ENCODE measurements at regions not wholly inside any gene's neighbourhood (a gene's known extent, or its start where the extent isn't known, plus 50 kb on each side); places are given as distances from the start of the nearest gene placed in this dataset.

DNA sequence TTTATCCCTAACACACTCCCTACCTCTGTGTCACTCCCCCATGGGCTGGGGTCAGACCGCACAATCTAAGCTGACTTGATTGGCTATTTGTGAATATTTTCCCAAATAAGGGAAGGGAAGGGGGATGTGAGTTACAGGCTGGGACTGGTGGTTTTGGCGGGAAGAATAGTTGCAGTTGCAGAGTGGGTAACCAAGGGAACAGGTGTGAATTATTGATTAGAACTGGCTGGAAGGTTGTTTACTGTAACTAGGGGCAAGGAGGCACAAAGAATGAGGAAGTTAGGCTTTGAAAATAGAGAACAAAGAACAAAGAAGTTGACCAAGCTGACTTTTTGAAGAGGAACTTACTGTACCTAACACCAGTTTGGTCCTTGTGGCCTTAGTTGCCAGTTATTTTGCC lies 88.0 kb upstream of the XAGE2 start:
- TF ChIP-seq EP300 (IDR thresholded peaks at IDR 0.05) = no peak
- TF ChIP-seq, protein P1, sequence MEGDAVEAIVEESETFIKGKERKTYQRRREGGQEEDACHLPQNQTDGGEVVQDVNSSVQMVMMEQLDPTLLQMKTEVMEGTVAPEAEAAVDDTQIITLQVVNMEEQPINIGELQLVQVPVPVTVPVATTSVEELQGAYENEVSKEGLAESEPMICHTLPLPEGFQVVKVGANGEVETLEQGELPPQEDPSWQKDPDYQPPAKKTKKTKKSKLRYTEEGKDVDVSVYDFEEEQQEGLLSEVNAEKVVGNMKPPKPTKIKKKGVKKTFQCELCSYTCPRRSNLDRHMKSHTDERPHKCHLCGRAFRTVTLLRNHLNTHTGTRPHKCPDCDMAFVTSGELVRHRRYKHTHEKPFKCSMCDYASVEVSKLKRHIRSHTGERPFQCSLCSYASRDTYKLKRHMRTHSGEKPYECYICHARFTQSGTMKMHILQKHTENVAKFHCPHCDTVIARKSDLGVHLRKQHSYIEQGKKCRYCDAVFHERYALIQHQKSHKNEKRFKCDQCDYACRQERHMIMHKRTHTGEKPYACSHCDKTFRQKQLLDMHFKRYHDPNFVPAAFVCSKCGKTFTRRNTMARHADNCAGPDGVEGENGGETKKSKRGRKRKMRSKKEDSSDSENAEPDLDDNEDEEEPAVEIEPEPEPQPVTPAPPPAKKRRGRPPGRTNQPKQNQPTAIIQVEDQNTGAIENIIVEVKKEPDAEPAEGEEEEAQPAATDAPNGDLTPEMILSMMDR (IDR thresholded peaks at IDR 0.05) = no peak
